ENCODE measurements at regions not wholly inside any gene's neighbourhood (a gene's known extent, or its start where the extent isn't known, plus 50 kb on each side); places are given as distances from the start of the nearest gene placed in this dataset.

DNA sequence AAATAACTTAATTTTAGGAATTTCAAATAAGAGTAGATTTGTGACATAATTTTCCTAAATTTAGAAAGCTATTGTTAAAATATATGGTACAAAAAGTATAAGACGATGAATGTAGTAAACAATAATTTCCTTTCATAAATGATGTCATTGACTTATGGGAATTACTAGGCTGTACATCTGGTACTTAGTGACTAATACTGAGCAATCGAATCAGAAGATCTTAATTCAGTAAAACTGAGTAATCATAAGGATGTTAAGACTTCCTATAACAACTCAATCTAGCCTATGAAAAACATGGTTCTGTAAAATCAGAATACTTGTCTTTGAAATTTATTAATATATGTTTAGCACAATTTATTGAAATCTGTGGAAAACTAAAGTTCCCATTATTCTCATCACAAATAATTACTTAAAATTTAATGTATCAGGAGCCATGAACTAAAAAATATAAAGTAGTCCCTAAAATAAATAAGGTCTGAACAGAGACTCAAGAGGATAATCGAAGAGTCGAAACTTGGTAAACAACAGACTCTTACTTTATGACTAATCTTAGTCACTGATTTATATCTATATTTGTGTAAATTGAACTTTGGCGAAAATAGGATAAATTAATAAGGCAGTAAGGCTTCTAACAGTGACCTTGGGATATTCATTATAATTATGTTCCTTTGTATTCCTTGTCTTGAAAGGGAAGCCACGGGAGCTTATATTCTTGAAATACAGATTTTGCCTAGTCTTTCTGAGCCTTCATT lies 142.1 kb downstream of the HGF start:
- TF ChIP-seq, protein P1, sequence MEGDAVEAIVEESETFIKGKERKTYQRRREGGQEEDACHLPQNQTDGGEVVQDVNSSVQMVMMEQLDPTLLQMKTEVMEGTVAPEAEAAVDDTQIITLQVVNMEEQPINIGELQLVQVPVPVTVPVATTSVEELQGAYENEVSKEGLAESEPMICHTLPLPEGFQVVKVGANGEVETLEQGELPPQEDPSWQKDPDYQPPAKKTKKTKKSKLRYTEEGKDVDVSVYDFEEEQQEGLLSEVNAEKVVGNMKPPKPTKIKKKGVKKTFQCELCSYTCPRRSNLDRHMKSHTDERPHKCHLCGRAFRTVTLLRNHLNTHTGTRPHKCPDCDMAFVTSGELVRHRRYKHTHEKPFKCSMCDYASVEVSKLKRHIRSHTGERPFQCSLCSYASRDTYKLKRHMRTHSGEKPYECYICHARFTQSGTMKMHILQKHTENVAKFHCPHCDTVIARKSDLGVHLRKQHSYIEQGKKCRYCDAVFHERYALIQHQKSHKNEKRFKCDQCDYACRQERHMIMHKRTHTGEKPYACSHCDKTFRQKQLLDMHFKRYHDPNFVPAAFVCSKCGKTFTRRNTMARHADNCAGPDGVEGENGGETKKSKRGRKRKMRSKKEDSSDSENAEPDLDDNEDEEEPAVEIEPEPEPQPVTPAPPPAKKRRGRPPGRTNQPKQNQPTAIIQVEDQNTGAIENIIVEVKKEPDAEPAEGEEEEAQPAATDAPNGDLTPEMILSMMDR (IDR thresholded peaks at IDR 0.05), result no peak
- TF ChIP-seq POLR2AphosphoS5 (IDR thresholded peaks at IDR 0.05), result no peak
- TF ChIP-seq POLR2A (IDR thresholded peaks at IDR 0.05), result no peak
